Activated CD8-positive, alpha-beta memory T cell treated with anti-CD3 and anti-CD28 coated beads, Interleukin-2, amount 50 U/mL, for 48 hours (primary cell): ENCODE measurements at regions not wholly inside any gene's neighbourhood (a gene's known extent, or its start where the extent isn't known, plus 50 kb on each side); places are given as distances from the start of the nearest gene placed in this dataset.

ENCODE experiments used
- DNase-seq: peaks from one replicate; pipeline ENCODE4 v3.0.0-alpha.2; 2020

- no peak for DNase-seq
Observed at GRCh38 chr2:122955776-122956175, 1069.3 kb upstream of the CNTNAP5 start.

DNA sequence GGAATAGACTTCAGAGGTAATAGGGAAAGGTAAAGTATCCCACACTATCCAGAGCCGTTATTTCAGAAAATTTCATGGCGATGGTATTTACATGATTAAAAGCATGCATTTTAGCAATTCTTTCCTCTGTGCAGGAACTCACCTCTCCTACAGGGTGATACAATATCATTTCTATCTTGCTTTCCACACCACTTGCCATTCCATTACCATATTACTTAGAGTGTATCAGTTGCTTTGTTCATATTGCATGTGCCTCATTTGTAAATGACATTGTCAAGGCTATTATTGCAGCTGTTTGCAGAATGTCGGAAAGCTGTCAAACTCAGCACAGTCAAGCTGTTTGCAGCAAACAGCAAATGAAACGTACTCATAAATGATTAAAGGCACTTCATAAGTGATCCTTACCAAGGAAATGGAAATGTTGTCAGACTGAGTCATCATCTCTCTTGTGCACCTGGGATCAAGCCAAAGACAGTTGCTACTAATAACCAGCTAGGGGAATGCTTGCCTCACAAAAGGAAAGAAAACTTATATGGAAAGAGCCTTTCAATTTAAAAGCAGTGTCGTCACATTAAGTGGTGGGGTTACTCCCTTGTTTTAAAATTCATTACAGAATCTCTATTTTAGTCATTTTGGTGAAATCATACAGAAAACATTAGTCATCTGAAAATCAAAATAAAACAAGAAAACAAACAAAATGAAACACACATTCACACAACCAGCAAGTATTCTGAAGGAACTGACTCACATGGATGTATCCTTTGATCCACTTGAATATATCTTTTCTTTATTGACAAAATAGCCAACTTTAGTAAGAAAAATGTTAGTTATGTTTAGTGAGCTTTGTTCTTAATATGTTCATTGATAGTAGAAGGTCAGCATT is 1064.1 kb upstream of the CNTNAP5 start:
- no peak for DNase-seq

- DNase-seq = no peak
Observed at GRCh38 chr2:122966461-122966860, 1058.6 kb upstream of the CNTNAP5 start.

DNA sequence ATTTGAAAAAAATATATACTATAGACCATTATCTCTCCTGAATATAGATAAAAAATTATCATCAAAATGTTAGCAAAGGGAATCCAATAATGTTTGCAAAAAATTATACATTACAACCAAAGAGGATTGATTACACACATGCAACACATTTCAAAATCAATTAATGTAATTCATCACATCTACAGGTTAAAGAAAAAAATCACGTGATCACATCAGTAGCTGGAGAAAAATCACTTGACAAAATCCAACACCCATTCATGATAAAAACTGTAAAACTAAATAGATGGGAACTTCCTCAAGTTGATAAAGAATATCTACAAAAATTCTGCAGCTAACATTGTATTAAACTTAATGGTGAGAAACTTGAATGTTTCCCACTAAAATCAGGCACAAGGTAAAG is 1047.5 kb upstream of the CNTNAP5 start:
- no peak for DNase-seq

- no peak for DNase-seq
Observed at GRCh38 chr2:122980671-122981070, 1044.4 kb upstream of the CNTNAP5 start.

DNA sequence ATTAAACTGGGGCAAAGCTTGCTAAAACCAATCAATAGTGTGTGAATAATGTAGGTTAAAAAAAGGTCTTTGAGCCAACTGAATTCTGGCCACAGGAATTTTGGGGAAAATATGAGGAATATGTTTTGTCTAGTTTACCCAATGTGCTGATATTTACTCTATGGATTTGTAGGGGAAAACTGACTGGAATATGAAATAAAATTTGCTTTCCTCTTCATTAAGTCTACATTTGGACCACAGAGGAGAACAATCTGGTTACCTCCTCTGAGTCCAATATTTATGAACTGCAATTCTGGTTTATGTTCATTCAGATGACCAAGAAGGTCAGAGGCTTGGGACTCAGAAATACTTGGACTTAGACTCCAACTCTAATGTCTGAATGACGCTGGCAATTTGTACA is 1042.2 kb upstream of the CNTNAP5 start:
- DNase-seq = no peak

DNA sequence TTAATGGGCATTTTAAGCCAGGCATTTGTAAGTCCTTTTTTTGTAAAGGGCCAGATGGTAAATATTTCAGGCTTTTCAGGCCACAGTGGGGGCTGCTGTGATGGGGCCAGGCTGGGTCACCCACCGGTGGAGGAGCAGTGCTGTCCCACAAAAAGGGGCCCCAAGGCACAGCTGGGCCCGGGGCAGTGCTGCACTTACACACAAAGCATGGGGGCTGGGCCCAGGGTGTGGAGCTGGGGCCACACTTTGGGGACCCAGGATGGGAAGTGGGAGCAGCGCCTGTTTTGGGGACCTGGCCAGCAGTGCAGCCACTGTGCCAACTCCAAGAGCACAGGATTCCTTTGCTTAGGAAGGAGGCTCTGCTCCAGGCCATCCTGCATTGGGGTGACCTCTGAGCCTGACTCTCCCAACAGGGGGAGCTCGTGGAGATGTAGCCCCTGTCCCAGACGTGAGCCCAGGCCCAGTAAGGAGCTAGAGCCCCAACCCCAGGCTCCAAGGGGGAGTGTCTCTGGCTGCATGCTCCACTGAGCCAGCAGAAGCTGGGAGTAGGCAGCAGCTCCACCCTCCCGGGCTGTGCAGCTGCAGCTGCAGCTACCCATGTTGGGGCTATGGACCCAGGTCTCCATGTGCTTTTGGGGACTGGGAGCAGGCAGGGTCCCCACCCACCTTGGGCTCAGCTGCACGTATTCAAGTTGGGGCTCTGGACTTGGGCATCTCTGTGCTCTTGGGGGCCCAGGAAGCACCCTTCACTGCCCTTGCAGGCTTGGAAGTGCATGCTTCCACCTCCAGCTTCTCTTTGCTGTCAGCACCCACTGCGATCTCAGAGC is 1036.5 kb upstream of the CNTNAP5 start:
- no peak for DNase-seq

DNA sequence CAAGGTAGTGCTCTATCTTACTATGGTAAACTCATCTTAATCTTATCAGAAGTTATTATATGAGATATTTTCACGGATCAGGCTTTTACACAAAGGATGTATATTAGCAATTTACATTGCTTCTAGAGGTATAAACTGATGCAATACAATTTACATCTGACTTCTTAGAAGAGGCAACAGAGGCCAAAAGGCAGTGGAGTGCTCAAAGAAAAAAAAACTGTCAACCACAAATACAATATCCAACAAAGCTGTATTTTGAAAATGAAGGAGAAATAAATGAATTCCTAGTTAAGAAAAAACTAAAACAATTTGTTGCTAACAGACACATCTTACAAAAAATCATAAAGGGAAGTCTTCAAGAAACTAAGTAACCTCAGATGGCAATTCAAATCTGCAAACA is 1031.5 kb upstream of the CNTNAP5 start:
- DNase-seq = no peak

DNA sequence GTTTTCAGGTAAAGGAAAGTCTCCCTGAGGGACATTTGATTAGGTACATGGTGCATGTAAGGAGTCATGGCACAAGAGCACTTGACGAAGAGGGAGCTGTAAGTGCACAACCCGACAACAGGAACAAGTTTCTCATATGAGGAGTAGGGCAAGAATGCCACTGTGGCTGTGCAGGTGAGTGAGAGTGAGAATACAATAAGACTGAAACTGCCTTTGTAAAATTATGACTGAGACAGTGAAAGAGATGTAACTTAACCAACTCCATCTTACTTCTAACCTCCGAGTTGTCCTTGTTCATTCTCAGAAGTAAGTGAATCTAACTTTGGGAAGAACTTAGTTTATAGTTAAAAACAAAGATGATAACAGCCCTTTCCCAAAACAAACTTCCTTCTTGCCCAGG is 1025.8 kb upstream of the CNTNAP5 start:
- DNase-seq = no peak

- no peak for DNase-seq
Observed at GRCh38 chr2:122999821-123000220, 1025.3 kb upstream of the CNTNAP5 start.

GRCh38 chr2:123002660-123003248 is 1022.3 kb upstream of the CNTNAP5 start:
- DNase-seq = no peak

DNA sequence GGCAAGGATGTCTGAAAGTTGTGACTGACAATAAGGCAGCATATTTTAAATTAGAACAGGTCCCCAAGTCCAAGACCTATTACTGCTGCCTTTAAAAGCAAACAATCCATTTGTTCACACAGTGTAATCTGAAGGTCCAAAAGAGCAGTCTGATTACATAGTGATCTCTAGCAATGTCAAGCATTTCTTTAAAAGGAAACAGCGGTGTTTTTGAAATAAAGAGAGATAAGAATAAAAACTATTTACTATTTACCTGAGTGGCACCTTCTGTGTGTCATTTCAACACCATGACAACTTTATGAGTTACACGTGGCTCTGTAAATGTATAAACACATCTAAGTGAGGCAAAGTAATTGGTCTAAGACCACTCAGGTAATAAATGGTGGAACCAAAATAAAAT is 1009.9 kb upstream of the CNTNAP5 start:
- no peak for DNase-seq

- DNase-seq = no peak
Observed at GRCh38 chr2:123035541-123035940, 989.5 kb upstream of the CNTNAP5 start.

GRCh38 chr2:123036300-123036699 is 988.8 kb upstream of the CNTNAP5 start:
- no peak for DNase-seq

- DNase-seq = no peak
Observed at GRCh38 chr2:123040506-123040905, 984.6 kb upstream of the CNTNAP5 start.

- no peak for DNase-seq
Observed at GRCh38 chr2:123043458-123043857, 981.6 kb upstream of the CNTNAP5 start.

DNA sequence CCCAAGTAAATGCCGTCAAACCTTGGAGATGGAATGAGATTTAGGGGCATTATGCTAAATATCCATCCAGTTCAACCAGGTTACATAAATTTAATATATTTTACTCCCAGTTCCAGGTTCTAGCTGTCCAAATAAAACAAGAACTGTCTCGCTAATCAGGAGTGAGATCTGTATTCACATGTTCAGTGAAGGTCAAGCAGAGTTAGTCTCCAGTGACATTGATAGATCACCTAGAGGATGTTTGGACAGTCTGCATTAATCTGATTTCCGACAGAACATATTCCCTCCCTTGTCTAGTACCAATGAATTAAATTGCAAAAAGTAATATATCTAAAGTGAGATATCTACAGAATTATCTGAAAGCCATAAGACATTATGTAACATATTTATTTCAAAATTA is 979.4 kb upstream of the CNTNAP5 start:
- no peak for DNase-seq

- DNase-seq = no peak
Observed at GRCh38 chr2:123047186-123047585, 977.9 kb upstream of the CNTNAP5 start.

- no peak for DNase-seq
Observed at GRCh38 chr2:123051136-123051535, 974.0 kb upstream of the CNTNAP5 start.

DNA sequence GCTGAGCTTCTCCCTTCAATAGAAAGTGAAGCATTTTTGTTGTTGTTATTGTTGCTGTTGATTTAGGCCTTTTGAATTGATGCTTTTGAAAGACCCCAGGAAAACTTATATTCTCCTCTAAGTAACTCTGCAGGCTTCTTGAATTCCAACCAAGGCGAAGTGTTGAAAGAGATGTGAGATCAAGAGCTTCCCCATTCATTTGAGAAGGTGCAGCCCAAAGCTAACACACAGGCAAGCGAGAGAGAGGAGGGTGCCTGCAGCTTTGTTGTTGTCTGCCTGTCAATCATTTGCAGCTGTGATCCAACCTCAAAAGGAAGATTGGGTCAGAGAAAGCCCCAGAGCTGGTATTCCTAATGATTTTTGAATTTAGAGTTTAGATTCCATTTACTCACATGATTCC is 963.6 kb upstream of the CNTNAP5 start:
- DNase-seq = no peak

- DNase-seq = no peak
Observed at GRCh38 chr2:123073371-123073770, 951.7 kb upstream of the CNTNAP5 start.

- no peak for DNase-seq
Observed at GRCh38 chr2:123073956-123074355, 951.1 kb upstream of the CNTNAP5 start.

- DNase-seq = no peak
Observed at GRCh38 chr2:123077101-123077500, 948.0 kb upstream of the CNTNAP5 start.

- DNase-seq = no peak
Observed at GRCh38 chr2:123080331-123080730, 944.8 kb upstream of the CNTNAP5 start.
